ENCODE measurements at regions not wholly inside any gene's neighbourhood (a gene's known extent, or its start where the extent isn't known, plus 50 kb on each side); places are given as distances from the start of the nearest gene placed in this dataset.

GRCh38 chr7:85583131-85583953 is 396.5 kb upstream of the SEMA3D start:
- TF ChIP-seq NFIC (IDR thresholded peaks at IDR 0.05) (no peak), MAX (IDR thresholded peaks at IDR 0.05) (no peak)

Data from Ishikawa (cell line).